Lung (tissue), 11 donors: ENCODE measurements at regions not wholly inside any gene's neighbourhood (a gene's known extent, or its start where the extent isn't known, plus 50 kb on each side); places are given as distances from the start of the nearest gene placed in this dataset.
A peak's percentile ranks its signal among the peaks of the same experiment; 100 is the strongest.

Source experiments
- ATAC-seq: fragments of 200-7000 bp; cut with Tn5 transposase; one replicate; pipeline ENCODE4 v1.9.1; 2020; ENCODE audit warnings: moderate number of reproducible peaks; ENCODE audit not compliant: insufficient read depth, low FRiP score
- DNase-seq, 3 donors: peaks; one replicate each; pipeline ENCODE4 v3.0.0-alpha.2; 2013 to 2017
- H3K27ac ChIP-seq, 2 donors: one replicate each; pipeline ENCODE4 v1.5.1; 2013; ENCODE audit warnings: mild to moderate bottlenecking in 2 of 2, moderate library complexity in 2 of 2, control low read depth in 1 of 2, inconsistent platforms in 1 of 2, low read depth in 1 of 2, low read length in 1 of 2
- H3K27me3 ChIP-seq, 3 donors: one replicate each; pipeline ENCODE4 v1.5.1; 2013; ENCODE audit warnings: low read length in 2 of 3; ENCODE audit not compliant: control insufficient read depth in 3 of 3, insufficient read depth in 3 of 3
- H3K36me3 ChIP-seq, 4 donors: one replicate each; pipeline ENCODE4 v1.5.1; 2013; ENCODE audit warnings: low read length in 4 of 4, mild to moderate bottlenecking in 1 of 4, moderate library complexity in 1 of 4; ENCODE audit not compliant: control insufficient read depth in 4 of 4, insufficient read depth in 4 of 4
- H3K4me1 ChIP-seq, 5 donors: one replicate each; pipeline ENCODE4 v1.5.1; 2013; ENCODE audit warnings: low read length in 5 of 5, mild to moderate bottlenecking in 2 of 5, moderate library complexity in 1 of 5; ENCODE audit not compliant: control insufficient read depth in 5 of 5, insufficient read depth in 5 of 5
- H3K4me3 ChIP-seq: one replicate; pipeline ENCODE4 v1.5.1; 2013; ENCODE audit warnings: mild to moderate bottlenecking, control low read depth, moderate library complexity
- H3K9ac ChIP-seq, 2 donors: one replicate each; pipeline ENCODE4 v1.5.1; 2013; ENCODE audit warnings: low read length in 2 of 2, control low read depth in 1 of 2; ENCODE audit not compliant: insufficient read depth in 1 of 2
- H3K9me3 ChIP-seq, 4 donors: one replicate each; pipeline ENCODE4 v1.5.1; 2013; ENCODE audit warnings: low read length in 3 of 4, mild to moderate bottlenecking in 1 of 4, moderate library complexity in 1 of 4; ENCODE audit not compliant: control insufficient read depth in 4 of 4, insufficient read depth in 3 of 4
- WGBS, 2 donors: extraction: QIAGEN DNeasy Blood & Tissue Kit; methylation state at CpG; one replicate each; pipeline ENCODE4 v1.1.7; 2013; 5-methylcytosine and 5-hydroxymethylcytosine counted together
- TF ChIP-seq, protein P1 (sequence below): IDR thresholded peaks from 2 replicates; pipeline ENCODE4 v1.5.1; 2012; ENCODE audit warnings: mild to moderate bottlenecking; ENCODE audit errors: control extremely low read depth, extremely low read depth
- donor health status: control.
- donor health status: control.
- donor health status: Bipolar disorder and iron deficiency.
- donor health status: healthy.
- donor health status: DM: yes; HTN: yes; CAD: no.

DNA sequence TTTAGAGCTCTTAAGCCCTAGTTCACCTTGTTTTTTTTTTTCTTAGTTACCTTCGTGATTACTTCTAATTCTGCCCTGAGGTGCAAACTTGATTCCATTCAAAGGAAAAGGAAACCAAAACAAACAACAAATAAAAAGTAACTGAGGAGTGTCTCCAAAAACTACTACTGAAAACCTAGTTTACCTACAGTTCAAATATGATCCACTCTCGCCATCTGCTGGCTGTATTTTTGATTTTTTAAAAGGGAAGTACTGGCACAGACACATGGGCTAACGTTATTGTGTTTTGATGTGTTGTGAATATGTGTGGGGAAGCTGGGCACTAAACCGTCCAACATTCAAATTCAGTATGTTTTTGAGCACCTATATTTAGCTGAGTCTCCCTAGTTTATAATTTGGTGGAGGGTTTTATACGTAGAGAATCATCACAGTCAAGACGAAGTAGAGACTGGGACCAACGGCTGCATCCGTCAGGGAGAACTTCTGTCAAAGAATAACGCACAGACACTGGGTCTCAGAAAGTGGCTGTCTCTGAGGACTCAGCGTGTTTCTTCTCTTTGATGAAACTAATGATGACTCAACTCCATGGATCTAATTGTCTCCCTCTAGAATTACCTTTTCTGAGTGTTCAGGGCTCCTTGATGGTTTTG is 373.5 kb upstream of the BTBD3 start:
- Histone ChIP-seq H3K27ac (no peak overlapping the region), H3K9ac (no peak overlapping the region), H3K9me3 (no peaks in the 10 kb centered on the region), H3K36me3 (no peaks in the 10 kb centered on the region), H3K4me1 (peaks cover 0 to 6% (median 0%) of the 10 kb centered on the region in 5 donors), H3K27me3 (no peaks in the 10 kb centered on the region), H3K4me3 (no peak overlapping the region)
- 14 to 16% methylated on average over 10 of the region's 10 CpGs for WGBS, 2 donors
- ATAC-seq (peak; percentile 32), DNase-seq (peak; percentile 39 to 89 (median 88))
- TF ChIP-seq, protein P1, sequence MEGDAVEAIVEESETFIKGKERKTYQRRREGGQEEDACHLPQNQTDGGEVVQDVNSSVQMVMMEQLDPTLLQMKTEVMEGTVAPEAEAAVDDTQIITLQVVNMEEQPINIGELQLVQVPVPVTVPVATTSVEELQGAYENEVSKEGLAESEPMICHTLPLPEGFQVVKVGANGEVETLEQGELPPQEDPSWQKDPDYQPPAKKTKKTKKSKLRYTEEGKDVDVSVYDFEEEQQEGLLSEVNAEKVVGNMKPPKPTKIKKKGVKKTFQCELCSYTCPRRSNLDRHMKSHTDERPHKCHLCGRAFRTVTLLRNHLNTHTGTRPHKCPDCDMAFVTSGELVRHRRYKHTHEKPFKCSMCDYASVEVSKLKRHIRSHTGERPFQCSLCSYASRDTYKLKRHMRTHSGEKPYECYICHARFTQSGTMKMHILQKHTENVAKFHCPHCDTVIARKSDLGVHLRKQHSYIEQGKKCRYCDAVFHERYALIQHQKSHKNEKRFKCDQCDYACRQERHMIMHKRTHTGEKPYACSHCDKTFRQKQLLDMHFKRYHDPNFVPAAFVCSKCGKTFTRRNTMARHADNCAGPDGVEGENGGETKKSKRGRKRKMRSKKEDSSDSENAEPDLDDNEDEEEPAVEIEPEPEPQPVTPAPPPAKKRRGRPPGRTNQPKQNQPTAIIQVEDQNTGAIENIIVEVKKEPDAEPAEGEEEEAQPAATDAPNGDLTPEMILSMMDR, result peak; percentile 30

DNA sequence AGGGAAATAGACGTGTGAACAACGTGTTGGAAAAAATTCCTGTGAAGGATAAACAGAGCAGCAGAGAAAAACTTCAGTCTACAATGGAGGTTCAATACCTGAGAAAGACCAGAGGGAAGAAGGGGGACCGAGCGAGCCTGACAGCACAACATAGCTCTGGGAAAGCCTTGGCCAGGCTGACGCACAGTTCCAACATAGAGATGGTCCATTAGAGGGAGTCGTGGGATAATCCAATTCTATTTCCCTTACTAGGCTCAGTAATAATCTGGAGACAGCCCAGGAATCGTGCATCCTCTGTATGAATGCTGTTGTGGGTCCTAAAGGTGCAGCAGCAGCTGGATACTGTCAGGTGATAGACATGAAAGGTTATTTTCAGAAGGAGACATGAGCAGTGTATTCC is 370.8 kb upstream of the BTBD3 start:
- WGBS, 2 donors, result 67 to 84% methylated on average over 7 of the region's 7 CpGs
- ATAC-seq, result no peak
- Histone ChIP-seq H3K36me3 (no peaks in the 10 kb centered on the region), H3K27ac (no peak overlapping the region), H3K4me1 (peaks cover 0 to 15% (median 0%) of the 10 kb centered on the region in 5 donors), H3K9me3 (no peaks in the 10 kb centered on the region), H3K27me3 (no peaks in the 10 kb centered on the region), H3K9ac (no peak overlapping the region), H3K4me3 (no peak overlapping the region)
- no peak for DNase-seq
- TF ChIP-seq, protein P1, result no peak

DNA sequence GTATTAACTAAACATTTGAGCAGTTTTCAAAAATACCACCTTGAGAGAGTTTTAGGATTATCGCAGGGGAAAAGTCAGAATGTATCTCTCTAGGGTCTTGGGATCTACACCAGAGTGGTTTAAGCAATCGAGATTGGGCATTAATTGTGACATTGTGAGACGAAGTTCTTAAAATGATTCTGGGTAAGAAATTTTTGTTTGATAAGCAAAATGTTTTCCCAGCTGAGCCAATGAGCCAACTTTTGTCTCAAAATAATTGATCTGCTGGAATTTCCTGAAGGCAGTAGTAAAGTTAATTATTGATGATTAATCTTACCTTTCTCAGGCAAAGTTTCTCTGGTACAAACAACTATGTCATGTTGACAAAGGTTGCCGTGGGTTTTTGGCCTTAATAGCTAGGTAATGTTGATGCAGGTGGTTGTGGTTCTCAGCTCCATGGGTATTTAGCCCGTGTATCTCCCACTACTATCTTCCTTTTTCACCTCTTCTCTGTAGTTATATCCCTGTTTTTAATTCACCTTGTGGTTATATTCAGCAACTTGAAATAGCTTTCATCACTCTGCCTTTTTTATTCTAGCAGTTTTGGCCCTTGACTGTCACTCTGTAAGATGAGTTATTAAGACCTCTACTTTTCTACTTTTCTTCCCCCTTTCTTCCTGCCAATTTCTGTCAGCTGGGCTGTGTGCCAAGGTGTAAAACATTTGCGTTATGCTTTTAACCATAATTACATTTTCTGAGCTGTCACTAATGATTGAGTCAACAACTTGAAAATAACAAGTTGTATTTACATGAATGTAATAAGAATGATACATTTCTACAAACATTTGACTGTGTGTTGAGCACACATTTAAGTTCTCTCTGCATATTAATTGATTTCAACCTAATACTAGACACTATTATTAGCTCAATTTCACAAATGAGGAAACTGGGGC is 368.3 kb upstream of the BTBD3 start:
- Histone ChIP-seq H3K36me3 (no peaks in the 10 kb centered on the region), H3K4me3 (no peak overlapping the region), H3K9me3 (no peaks in the 10 kb centered on the region), H3K27me3 (no peaks in the 10 kb centered on the region), H3K27ac (no peak overlapping the region), H3K4me1 (peaks cover 0 to 10% (median 1%) of the 10 kb centered on the region in 5 donors), H3K9ac (no peak overlapping the region)
- DNase-seq (peak in 2 of 3 donors; percentile 28 to 58), ATAC-seq (no peak)
- WGBS, 2 donors, result 62 to 69% methylated on average over 6 of the region's 6 CpGs
- TF ChIP-seq, protein P1, result no peak
